RWPE2 (cell line): ENCODE measurements at regions not wholly inside any gene's neighbourhood (a gene's known extent, or its start where the extent isn't known, plus 50 kb on each side); places are given as distances from the start of the nearest gene placed in this dataset.

Experiments
- ATAC-seq: fragments of 200-7000 bp; cut with Tn5 transposase; 3 replicates; pipeline ENCODE4 v1.9.1; 2021; ENCODE audit warnings: low read depth
- DNase-seq: peaks from one replicate; pipeline ENCODE4 v3.0.0-alpha.2; 2020; ENCODE audit warnings: low spot score
- H3K27ac ChIP-seq: fragments of 450-650 bp; 2 replicates; pipeline ENCODE4 v1.5.1; 2017; ENCODE audit warnings: mild to moderate bottlenecking; ENCODE audit not compliant: poor library complexity, severe bottlenecking
- H3K27me3 ChIP-seq: fragments of 250-450 bp; sonication (Bioruptor Pico); 2 replicates; pipeline ENCODE4 v1.5.1; 2021; ENCODE audit warnings: mild to moderate bottlenecking, moderate library complexity; ENCODE audit not compliant: insufficient read depth, poor library complexity, severe bottlenecking
- H3K36me3 ChIP-seq: fragments of 250-450 bp; sonication (Bioruptor Pico); 2 replicates; pipeline ENCODE4 v1.5.1; 2020; ENCODE audit warnings: low read depth, mild to moderate bottlenecking, moderate library complexity
- H3K4me1 ChIP-seq: fragments of 250-450 bp; sonication (Bioruptor Pico); 2 replicates; pipeline ENCODE4 v1.5.1; 2021; ENCODE audit warnings: mild to moderate bottlenecking, moderate library complexity; ENCODE audit not compliant: insufficient read depth, poor library complexity, severe bottlenecking
- H3K4me3 ChIP-seq: fragments of 250-450 bp; sonication (Bioruptor Pico); 2 replicates; pipeline ENCODE4 v1.5.1; 2021; ENCODE audit warnings: mild to moderate bottlenecking, moderate library complexity; ENCODE audit not compliant: severe bottlenecking
- H3K9me3 ChIP-seq: fragments of 250-450 bp; sonication (Bioruptor Pico); 2 replicates; pipeline ENCODE4 v1.5.1; 2021; ENCODE audit warnings: mild to moderate bottlenecking, moderate library complexity; ENCODE audit not compliant: severe bottlenecking
- TF ChIP-seq, protein P1 (sequence below): fragments of 450-650 bp; IDR thresholded peaks from one replicate; pipeline ENCODE4 v1.5.1; 2017; ENCODE audit warnings: mild to moderate bottlenecking, moderate library complexity; ENCODE audit not compliant: poor library complexity, severe bottlenecking

DNA sequence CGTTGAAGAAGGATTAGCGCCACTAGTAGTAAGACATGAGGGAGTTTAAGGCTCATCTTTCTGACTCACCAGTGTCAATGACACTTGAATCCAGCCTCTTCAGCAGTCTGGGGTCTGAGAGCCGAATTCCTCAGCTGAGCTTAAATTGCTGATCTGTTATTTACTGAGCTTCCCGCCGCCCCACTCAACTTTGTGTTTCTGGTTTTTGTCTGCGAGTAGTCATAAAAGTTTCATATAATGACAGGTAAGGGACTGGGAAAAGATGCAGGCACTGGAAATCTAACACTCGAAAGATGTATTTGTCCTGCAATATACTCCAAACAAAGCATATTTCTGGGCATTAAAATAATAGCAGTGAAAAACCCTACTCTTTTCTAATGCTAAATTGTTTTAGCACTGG, 51.2 kb upstream of the RELN start:
- no peak for ATAC-seq
- no peaks in the 10 kb centered on the region for H3K9me3 ChIP-seq
- peaks cover 19% of the 10 kb centered on the region for H3K27me3 ChIP-seq
- H3K27ac ChIP-seq = no peak overlapping the region
- no peaks in the 10 kb centered on the region for H3K4me1 ChIP-seq
- no peak overlapping the region for H3K4me3 ChIP-seq
- TF ChIP-seq, protein P1, sequence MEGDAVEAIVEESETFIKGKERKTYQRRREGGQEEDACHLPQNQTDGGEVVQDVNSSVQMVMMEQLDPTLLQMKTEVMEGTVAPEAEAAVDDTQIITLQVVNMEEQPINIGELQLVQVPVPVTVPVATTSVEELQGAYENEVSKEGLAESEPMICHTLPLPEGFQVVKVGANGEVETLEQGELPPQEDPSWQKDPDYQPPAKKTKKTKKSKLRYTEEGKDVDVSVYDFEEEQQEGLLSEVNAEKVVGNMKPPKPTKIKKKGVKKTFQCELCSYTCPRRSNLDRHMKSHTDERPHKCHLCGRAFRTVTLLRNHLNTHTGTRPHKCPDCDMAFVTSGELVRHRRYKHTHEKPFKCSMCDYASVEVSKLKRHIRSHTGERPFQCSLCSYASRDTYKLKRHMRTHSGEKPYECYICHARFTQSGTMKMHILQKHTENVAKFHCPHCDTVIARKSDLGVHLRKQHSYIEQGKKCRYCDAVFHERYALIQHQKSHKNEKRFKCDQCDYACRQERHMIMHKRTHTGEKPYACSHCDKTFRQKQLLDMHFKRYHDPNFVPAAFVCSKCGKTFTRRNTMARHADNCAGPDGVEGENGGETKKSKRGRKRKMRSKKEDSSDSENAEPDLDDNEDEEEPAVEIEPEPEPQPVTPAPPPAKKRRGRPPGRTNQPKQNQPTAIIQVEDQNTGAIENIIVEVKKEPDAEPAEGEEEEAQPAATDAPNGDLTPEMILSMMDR = no peak
- no peaks in the 10 kb centered on the region for H3K36me3 ChIP-seq
- DNase-seq = no peak

DNA sequence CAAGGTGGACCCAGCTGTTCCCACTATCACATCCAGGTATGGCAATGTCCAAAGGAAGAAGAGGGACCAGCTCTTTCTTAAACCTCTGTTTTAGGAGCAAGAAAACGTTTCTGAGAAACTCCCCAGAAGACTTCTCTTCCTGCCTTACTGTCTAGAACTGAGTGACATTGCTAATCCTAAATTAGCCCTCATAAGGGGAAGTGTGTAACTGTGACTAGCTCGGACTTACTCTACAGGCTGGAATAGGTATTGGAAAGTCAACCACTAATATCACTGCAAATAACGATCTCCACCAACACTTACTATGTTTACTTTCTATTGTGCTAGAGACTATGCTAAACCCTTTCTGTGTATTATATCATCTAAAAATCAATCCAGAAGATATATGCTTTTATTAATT, 49.9 kb upstream of the RELN start:
- Histone ChIP-seq H3K27ac (no peak overlapping the region), H3K27me3 (peaks cover 19% of the 10 kb centered on the region), H3K36me3 (no peaks in the 10 kb centered on the region), H3K4me1 (no peaks in the 10 kb centered on the region), H3K4me3 (no peak overlapping the region), H3K9me3 (no peaks in the 10 kb centered on the region)
- TF ChIP-seq, protein P1 = no peak
- no peak for DNase-seq
- no peak for ATAC-seq
